GM10248 (cell line): ENCODE measurements at regions not wholly inside any gene's neighbourhood (a gene's known extent, or its start where the extent isn't known, plus 50 kb on each side); places are given as distances from the start of the nearest gene placed in this dataset.

ENCODE experiments used
- CTCF ChIA-PET: fragments of 300-600 bp; sonication (Branson Sonifier 250); formaldehyde crosslinking; extraction: SDS; loops from one replicate; lab custom pipeline; 2021; ENCODE audit warnings: antibody characterized with exemption; lab: Yijun Ruan, JAX
- POLR2A ChIA-PET: fragments of 350-650 bp; sonication (Branson Sonifier 250); formaldehyde crosslinking; extraction: SDS; loops from one replicate; lab custom pipeline; 2020; ENCODE audit warnings: antibody characterized with exemption; lab: Yijun Ruan, JAX
- DNase-seq: peaks from one replicate; pipeline ENCODE4 v3.0.0; 2012; ENCODE audit errors: extremely low spot score
- TF ChIP-seq, protein P1 (sequence below): IDR thresholded peaks from 2 replicates; pipeline ENCODE4 v1.5.1; 2012; ENCODE audit warnings: mild to moderate bottlenecking, low read depth; ENCODE audit errors: extremely low read depth, missing control alignments, control extremely low read depth

DNA sequence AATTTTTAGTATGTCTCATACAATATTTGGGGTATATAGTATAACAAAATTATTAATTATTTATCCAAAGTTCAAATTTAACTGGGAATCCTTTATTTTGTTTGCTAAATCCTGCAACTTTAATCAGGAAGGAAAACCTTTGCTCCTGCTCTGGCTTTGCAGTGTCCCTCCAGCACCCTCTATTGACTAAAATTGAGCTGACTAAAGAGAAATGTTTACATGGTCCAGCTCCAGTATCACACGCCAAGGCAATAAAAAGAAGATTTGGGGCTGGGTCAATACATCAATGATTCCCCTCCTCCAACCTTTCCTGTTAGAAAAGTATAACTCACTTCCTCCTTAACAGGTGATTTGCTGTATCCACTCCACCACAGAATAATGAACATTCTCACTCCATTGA, 153.0 kb upstream of the LRRC4C start:
- TF ChIP-seq, protein P1, sequence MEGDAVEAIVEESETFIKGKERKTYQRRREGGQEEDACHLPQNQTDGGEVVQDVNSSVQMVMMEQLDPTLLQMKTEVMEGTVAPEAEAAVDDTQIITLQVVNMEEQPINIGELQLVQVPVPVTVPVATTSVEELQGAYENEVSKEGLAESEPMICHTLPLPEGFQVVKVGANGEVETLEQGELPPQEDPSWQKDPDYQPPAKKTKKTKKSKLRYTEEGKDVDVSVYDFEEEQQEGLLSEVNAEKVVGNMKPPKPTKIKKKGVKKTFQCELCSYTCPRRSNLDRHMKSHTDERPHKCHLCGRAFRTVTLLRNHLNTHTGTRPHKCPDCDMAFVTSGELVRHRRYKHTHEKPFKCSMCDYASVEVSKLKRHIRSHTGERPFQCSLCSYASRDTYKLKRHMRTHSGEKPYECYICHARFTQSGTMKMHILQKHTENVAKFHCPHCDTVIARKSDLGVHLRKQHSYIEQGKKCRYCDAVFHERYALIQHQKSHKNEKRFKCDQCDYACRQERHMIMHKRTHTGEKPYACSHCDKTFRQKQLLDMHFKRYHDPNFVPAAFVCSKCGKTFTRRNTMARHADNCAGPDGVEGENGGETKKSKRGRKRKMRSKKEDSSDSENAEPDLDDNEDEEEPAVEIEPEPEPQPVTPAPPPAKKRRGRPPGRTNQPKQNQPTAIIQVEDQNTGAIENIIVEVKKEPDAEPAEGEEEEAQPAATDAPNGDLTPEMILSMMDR = no peak
- DNase-seq = no peak
- ChIA-PET CTCF (interaction anchor here (1.1 to 1.3 kb wide), 2 partner anchors 68 to 152 kb away, joined by 3 read pairs; no protein-coding TSS in a partner anchor), POLR2A (no interaction called here)

DNA sequence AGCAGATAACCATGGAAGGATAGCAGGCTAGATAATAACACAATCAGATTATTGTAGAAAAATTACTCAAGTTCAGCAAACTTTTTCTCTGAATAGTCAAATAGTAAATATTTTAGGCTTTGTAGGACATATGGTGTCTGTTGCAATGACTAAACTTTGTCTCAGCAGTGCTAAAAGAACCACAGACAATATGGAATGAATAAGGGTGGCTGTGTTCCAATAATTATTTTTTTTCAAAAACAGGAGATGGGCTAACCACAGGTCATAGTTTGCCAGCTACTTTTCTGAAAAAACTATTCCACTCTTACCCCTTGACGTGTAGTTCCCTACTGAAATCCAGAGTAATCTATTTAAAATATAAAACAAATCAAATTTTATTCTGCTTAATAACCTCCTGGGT, 153.9 kb upstream of the LRRC4C start:
- ChIA-PET CTCF (interaction anchor here (1.3 kb wide), 1 partner anchor 67 kb away, joined by 3 read pairs; no protein-coding TSS in a partner anchor), POLR2A (no interaction called here)
- no peak for DNase-seq
- TF ChIP-seq, protein P1 = no peak

DNA sequence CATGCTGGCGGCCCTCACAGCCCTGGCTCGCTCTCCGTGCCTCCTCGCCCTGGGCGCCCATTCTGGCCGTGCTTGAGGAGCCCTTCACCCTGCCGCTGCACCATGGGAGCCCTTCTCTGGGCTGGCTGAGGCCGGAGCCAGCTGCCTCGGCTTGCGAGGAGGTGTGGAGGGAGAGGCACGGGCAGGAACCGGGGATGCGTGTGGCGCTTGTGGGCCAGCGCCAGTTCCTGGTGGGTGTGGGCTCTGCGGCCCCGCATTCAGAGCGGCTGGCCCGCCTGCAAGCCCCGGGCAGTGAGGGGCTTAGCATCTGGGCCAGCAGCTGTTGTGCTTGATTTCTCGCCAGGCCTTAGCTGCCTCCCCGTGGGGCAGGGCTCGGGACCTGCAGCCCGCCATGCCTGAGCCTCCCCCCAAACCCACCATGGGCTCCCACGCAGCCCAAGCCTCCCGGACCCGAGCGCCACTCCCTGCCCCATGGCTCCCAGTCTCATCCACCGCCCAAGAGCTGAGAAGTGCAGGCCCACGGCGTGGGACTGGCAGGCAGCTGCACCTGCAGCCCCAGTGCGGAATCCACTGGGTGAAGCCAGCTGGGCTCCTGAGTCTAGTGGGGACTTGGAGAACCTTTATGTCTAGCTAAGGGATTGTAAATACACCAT, 163.4 kb upstream of the LRRC4C start:
- DNase-seq = no peak
- TF ChIP-seq, protein P1 = no peak
- ChIA-PET CTCF (interaction anchor here (0.7 to 1.2 kb wide), 3 partner anchors 9 to 14 kb away, joined by 3 read pairs; no protein-coding TSS in a partner anchor), POLR2A (no interaction called here)

DNA sequence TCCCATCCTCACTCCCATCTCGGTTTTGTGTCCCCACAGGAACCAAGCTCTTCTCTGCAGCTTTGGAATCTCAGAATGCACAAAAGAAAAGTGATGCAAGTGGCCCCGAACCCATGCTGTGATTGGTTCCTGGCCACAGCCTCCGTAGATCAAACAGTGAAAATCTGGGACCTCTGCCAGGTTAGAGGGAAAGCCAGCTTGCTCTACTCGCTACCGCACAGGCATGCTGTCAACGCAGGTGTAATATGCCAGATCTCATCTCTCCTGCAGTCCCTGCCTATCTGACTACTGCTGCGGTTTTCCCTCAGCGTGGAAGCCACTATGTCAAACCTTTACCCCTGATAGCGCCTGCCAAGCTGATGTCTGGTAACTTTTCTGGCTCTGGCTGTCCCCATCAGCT, 200.5 kb upstream of the LRRC4C start:
- TF ChIP-seq, protein P1 = no peak
- DNase-seq = no peak
- CTCF ChIA-PET = interaction anchor here (2.4 kb wide), 1 partner anchor 10 kb away, joined by 5 read pairs; no protein-coding TSS in a partner anchor
- POLR2A ChIA-PET = no interaction called here

DNA sequence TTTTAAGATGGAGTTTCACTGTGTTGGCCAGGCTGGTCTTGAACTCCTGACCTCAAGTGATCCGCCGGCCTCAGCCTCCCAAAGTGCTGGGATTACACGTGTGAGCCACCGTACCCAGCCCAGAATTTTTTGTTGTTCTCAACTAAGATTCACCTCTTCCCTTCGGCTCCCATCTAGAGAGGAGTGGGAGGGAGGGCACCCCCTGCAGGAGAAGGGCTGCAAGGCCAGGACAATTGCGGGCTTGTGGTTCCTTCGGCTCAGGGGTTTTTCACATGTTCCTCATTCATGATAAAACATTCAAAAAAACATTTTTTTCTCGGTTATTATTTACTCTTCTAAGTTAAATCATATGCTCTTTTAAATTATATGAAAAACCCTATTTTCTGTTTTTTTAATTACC, 201.1 kb upstream of the LRRC4C start:
- DNase-seq = no peak
- ChIA-PET POLR2A (no interaction called here), CTCF (interaction anchor here (0.6 kb wide), 1 partner anchor 9 kb away, joined by 4 read pairs; no protein-coding TSS in a partner anchor)
- TF ChIP-seq, protein P1 = no peak

DNA sequence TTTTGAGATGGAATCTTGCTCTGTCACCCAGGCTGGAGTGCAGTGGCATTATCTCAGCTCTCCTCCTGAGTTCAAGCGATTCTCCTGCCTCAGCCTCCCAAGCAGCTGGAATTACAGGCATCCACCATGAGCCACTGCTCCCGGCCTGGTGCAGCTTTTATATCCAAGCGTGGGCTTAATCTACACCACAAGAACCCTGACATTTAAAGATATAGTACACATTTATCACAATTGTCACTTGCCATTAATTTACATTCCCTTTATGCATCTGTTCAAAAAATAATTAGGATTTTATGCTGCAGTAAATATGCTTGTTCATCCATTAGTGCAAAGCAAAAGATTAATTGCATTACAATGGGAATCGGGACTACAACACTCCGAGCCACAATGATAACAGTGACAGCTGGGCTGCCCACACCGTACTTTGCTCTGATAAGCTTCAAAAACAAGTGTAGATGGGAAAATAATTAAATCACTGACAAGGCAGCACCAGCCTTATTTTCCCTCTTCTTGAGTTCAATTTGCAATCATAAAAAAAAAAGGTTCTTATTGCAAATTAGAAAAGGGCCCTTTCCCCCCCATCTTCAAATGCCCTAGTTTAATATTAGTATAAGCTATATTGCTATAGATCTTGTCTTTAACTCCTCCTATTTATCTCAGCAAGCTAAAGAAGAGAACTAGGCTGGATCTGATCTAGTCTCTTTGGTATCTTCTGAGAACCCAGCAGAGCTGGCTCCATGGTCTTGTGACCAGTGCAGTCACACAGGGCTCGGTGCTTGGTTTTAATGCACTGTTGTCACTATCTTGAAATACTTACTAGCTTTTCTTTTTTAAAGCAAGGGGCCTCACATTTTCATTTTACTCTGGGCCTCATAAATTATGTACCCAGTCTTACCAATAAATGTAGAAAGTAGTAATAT, 206.2 kb upstream of the LRRC4C start:
- TF ChIP-seq, protein P1 = no peak
- ChIA-PET POLR2A (no interaction called here), CTCF (interaction anchor here (1.1 kb wide), 1 partner anchor 11 kb away, joined by 3 read pairs; no protein-coding TSS in a partner anchor)
- no peak for DNase-seq
